NT2/D1 (cell line): ENCODE measurements at regions not wholly inside any gene's neighbourhood (a gene's known extent, or its start where the extent isn't known, plus 50 kb on each side); places are given as distances from the start of the nearest gene placed in this dataset.
A peak's percentile ranks its signal among the peaks of the same experiment; 100 is the strongest.
"Not testable (repeated sequence)": the region's sequence is repeated elsewhere in the genome, so short reads cannot be mapped to it uniquely, and the experiment has no call there.

ENCODE experiments used
- DNase-seq: peaks from one replicate; pipeline ENCODE4 v3.0.0-alpha.2; 2011; ENCODE audit warnings: low read depth, low spot score
- H3K27me3 ChIP-seq: 2 replicates; pipeline ENCODE4 v1.6.0; 2011; ENCODE audit warnings: mild to moderate bottlenecking; ENCODE audit not compliant: insufficient read length, insufficient read depth
- H3K36me3 ChIP-seq: 2 replicates; pipeline ENCODE4 v1.6.1; 2011; ENCODE audit warnings: mild to moderate bottlenecking, low read length, mixed read lengths; ENCODE audit not compliant: insufficient read depth, insufficient read length
- H3K4me1 ChIP-seq: 2 replicates; pipeline ENCODE4 v1.5.1; 2011; ENCODE audit not compliant: insufficient read depth, insufficient read length
- H3K4me3 ChIP-seq: 2 replicates; pipeline ENCODE4 v1.5.1; 2011; ENCODE audit warnings: low read depth; ENCODE audit not compliant: insufficient read length
- H3K9ac ChIP-seq: 2 replicates; pipeline ENCODE4 v1.6.0; 2011; ENCODE audit warnings: low read depth; ENCODE audit not compliant: insufficient read length
- H3K9me3 ChIP-seq: 2 replicates; pipeline ENCODE4 v1.5.1; 2011; ENCODE audit warnings: mild to moderate bottlenecking, low read length; ENCODE audit not compliant: insufficient read depth
- SUZ12 ChIP-seq: IDR thresholded peaks from 2 replicates; pipeline ENCODE4 v1.6.1; 2011; ENCODE audit not compliant: insufficient read length, insufficient read depth; ENCODE audit errors: extremely low read depth
- YY1 ChIP-seq: IDR thresholded peaks from 2 replicates; pipeline ENCODE4 v1.6.1; 2011; ENCODE audit not compliant: insufficient read length, insufficient read depth
- ZNF274 ChIP-seq: IDR thresholded peaks from 2 replicates; pipeline ENCODE4 v1.6.1; 2011; ENCODE audit warnings: mild to moderate bottlenecking, low read depth, low read length

DNA sequence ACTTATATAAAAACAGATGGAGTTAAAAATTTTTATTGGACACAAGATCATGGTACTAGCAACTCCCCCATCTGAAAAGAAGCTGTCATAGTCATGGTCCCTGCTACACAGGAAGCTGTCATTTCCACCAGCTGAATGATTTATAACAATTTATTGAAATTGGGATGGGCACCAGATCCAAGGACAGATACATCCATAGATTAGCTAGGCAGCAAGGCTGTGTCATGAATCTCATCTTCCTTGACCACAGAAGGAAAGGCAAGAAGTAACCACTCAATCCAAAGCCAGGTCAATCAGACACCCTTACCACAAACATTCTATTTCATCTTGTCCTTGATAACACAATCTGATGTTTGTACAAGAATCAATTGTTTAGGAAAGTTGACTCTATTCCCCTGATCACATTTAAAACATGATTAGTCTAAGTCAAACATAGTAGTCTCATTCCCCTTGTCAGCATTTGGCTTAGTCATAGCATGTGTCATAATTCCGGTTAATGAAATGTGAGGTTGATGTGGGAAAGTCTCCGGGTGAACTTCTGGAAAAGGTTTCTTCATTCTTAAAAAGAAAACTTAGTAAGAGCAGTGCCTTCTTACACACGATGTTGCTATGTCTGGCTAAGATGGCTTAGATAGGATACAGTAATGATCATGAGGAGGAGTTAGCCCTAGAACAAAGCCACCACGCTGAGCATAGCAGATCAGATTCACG lies 462.6 kb upstream of the PAPPA start:
- H3K4me1 ChIP-seq, result no peaks in the 10 kb centered on the region
- no peak overlapping the region for H3K4me3 ChIP-seq
- DNase-seq, result no peak
- no peaks in the 10 kb centered on the region for H3K36me3 ChIP-seq
- H3K27me3 ChIP-seq, result no peaks in the 10 kb centered on the region
- H3K9me3 ChIP-seq, result 0 out of 2 replicates have a peak, but pooled peaks cover 3% of the 10 kb centered on the region
- TF ChIP-seq YY1 (no peak), ZNF274 (no peak), SUZ12 (no peak)
- H3K9ac ChIP-seq, result no peak overlapping the region

DNA sequence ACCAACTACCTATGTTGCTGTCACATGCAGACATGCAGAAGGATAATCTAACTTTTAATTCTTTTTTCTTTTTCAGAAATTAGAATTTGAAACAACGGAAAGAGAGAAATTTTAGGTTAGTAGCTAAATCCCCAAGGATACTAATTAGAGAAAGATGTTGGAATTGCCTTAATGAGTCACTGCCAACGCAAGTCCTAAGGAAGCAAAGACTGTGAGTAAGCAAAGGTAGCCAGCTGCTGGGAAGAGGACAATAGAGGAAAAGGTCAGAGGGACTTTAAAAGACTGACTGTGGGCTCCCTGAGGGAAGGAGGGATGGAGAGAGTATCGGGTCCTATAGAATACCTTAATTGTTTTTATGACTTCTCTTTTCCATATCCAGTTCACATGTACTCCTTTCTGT lies 461.9 kb upstream of the PAPPA start:
- no peaks in the 10 kb centered on the region for H3K36me3 ChIP-seq
- H3K27me3 ChIP-seq, result no peaks in the 10 kb centered on the region
- no peak overlapping the region for H3K4me3 ChIP-seq
- no peak for DNase-seq
- TF ChIP-seq SUZ12, result no peak
- no peak for TF ChIP-seq ZNF274
- TF ChIP-seq YY1, result no peak
- 0 out of 2 replicates have a peak, but pooled peaks cover 3% of the 10 kb centered on the region for H3K9me3 ChIP-seq
- H3K4me1 ChIP-seq, result no peaks in the 10 kb centered on the region
- H3K9ac ChIP-seq, result no peak overlapping the region

GRCh38 chr9:115692868-115693267 lies 460.7 kb upstream of the PAPPA start:
- not testable (repeated sequence) for H3K9me3 ChIP-seq, H3K27me3 ChIP-seq, H3K4me1 ChIP-seq, H3K4me3 ChIP-seq, DNase-seq, H3K36me3 ChIP-seq, H3K9ac ChIP-seq

GRCh38 chr9:115694014-115694413 lies 459.6 kb upstream of the PAPPA start:
- Histone ChIP-seq H3K36me3 (no peaks in the 10 kb centered on the region), H3K4me3 (no peak overlapping the region), H3K9me3 (0 out of 2 replicates have a peak, but pooled peaks cover 3% of the 10 kb centered on the region), H3K27me3 (no peaks in the 10 kb centered on the region), H3K9ac (no peak overlapping the region), H3K4me1 (no peaks in the 10 kb centered on the region)
- DNase-seq, result peak; percentile 57
- TF ChIP-seq YY1 (no peak), ZNF274 (no peak), SUZ12 (no peak)

DNA sequence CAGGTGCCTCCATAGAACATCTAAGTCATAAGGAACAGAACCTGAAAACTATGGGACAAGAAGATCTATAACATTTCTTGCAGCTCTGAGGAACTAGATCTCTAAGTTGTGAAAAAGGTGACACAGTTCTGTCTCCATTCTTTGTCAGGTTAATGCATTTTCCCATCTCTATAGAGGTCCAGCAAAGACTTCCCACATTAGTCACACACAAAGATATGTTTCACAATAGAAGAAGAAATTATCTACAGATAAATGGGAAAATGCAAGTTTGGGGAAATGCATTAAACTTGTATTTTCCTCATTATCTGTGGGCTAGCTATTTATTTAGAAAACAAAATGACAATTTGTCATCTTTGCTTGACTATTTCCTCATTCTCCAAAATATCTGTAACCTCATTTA lies 458.6 kb upstream of the PAPPA start:
- Histone ChIP-seq H3K27me3 (no peaks in the 10 kb centered on the region), H3K4me1 (no peaks in the 10 kb centered on the region), H3K36me3 (no peaks in the 10 kb centered on the region), H3K9me3 (0 out of 2 replicates have a peak, but pooled peaks cover 3% of the 10 kb centered on the region), H3K9ac (no peak overlapping the region), H3K4me3 (no peak overlapping the region)
- no peak for DNase-seq
- TF ChIP-seq ZNF274 (no peak), YY1 (no peak), SUZ12 (no peak)

DNA sequence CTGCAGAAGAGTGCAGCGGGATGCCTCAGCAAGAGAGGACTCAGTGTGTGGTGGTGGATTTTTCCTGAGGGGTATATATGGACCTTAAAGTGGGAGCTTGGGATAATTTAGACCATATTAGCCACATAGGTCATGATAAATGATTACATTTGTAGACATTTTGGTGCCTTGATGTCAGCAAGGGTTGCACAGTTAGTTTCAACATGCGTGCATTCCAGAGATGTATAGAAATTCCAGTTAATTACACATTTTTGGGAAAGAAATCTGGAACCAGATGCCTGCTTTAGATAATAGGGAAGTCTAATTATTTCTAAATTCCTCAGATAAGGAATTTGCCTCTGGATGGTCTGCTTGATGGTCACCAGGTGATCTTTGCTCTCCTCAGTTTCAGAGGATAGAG lies 440.6 kb upstream of the PAPPA start:
- DNase-seq, result no peak
- no peaks in the 10 kb centered on the region for H3K4me1 ChIP-seq
- H3K27me3 ChIP-seq, result no peaks in the 10 kb centered on the region
- TF ChIP-seq ZNF274 (no peak), YY1 (no peak), SUZ12 (no peak)
- H3K9me3 ChIP-seq, result no peaks in the 10 kb centered on the region
- H3K9ac ChIP-seq, result no peak overlapping the region
- no peak overlapping the region for H3K4me3 ChIP-seq
- no peaks in the 10 kb centered on the region for H3K36me3 ChIP-seq

DNA sequence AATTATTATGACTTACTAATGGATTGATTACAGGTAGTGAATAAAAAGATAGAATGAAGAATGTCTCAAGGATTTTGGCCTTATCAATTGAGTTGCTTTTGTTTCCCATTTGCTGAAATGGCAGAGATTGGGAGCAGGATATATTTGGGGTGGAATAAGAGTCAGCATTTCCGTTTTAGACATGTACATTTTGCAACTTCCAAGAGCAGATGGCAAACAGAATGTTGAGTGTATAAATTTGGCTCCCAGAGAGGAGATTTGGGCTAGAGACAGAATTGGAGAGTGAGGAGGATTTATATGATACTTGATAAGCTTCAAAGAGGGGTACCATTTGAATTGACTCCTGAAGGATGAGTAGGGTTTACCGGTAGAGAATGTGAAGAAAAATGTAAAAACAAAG lies 437.9 kb upstream of the PAPPA start:
- no peak overlapping the region for H3K4me3 ChIP-seq
- no peak overlapping the region for H3K9ac ChIP-seq
- no peaks in the 10 kb centered on the region for H3K9me3 ChIP-seq
- TF ChIP-seq SUZ12, result no peak
- TF ChIP-seq YY1, result no peak
- TF ChIP-seq ZNF274, result no peak
- no peaks in the 10 kb centered on the region for H3K4me1 ChIP-seq
- no peaks in the 10 kb centered on the region for H3K27me3 ChIP-seq
- H3K36me3 ChIP-seq, result no peaks in the 10 kb centered on the region
- no peak for DNase-seq

DNA sequence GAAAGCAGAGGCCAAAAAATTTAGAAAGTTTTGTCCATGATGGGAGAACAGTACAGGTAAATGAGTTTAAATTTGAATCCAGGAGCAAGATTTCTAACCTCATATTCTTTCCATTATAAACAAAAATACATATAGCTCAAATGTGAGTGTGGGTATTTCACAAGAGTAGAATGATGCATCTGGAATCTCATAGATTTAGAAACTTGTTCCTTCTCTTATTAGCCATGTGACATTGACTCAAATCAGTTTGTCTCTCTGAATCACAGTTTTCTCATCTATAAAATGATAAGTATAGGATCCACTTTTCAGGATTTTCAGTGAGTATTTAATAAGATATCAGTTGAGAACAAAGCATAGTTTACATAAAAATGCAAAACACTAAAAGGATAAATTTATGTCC lies 436.3 kb upstream of the PAPPA start:
- TF ChIP-seq SUZ12, result no peak
- no peak for TF ChIP-seq YY1
- Histone ChIP-seq H3K9me3 (no peaks in the 10 kb centered on the region), H3K27me3 (no peaks in the 10 kb centered on the region), H3K9ac (no peak overlapping the region), H3K36me3 (no peaks in the 10 kb centered on the region), H3K4me1 (no peaks in the 10 kb centered on the region), H3K4me3 (no peak overlapping the region)
- DNase-seq, result no peak
